IMR-90 (cell line): ENCODE measurements at regions not wholly inside any gene's neighbourhood (a gene's known extent, or its start where the extent isn't known, plus 50 kb on each side); places are given as distances from the start of the nearest gene placed in this dataset.

ENCODE experiments used
- ATAC-seq: fragments of 200-7000 bp; cut with Tn5 transposase; 2 replicates; pipeline ENCODE4 v1.9.1; 2020; ENCODE audit warnings: low read depth, mild to moderate bottlenecking, moderate library complexity
- BruUV-seq: library from RNA; stranded (reverse); fragments of 400-500 nt; replicated peaks from 2 replicates; lab custom pipeline; 2021; lab: Mats Ljungman, UMichigan
- CTCF ChIA-PET: fragments of 300-600 bp; formaldehyde crosslinking; extraction: SDS; loops from one replicate; lab custom pipeline; 2021; ENCODE audit warnings: antibody characterized with exemption; lab: Yijun Ruan, JAX
- POLR2A ChIA-PET: fragments of 300-600 bp; sonication (Branson Sonifier 250); formaldehyde crosslinking; loops from one replicate; lab custom pipeline; 2022; ENCODE audit warnings: antibody characterized with exemption; ENCODE audit not compliant: unreplicated experiment; lab: Charles Lee
- DNase-seq: peaks from one replicate; pipeline ENCODE4 v3.0.0; 2013
- H2AFZ ChIP-seq: replicated peaks from 2 replicates; pipeline ENCODE3; 2013; ENCODE audit warnings: low read length, mild to moderate bottlenecking; ENCODE audit not compliant: poor library complexity
- H2AK5ac ChIP-seq: 2 replicates; pipeline ENCODE4 v1.6.1; 2013; ENCODE audit warnings: low read depth, low read length, inconsistent platforms
- H2AK9ac ChIP-seq: replicated peaks from 2 replicates; pipeline ENCODE3; 2013; ENCODE audit warnings: mild to moderate bottlenecking, low read depth, low read length, moderate library complexity; ENCODE audit not compliant: poor library complexity
- H2BK120ac ChIP-seq: 2 replicates; pipeline ENCODE4 v1.6.1; 2013; ENCODE audit warnings: low read depth, low read length, inconsistent platforms
- H2BK15ac ChIP-seq: 3 replicates; pipeline ENCODE4 v1.6.1; 2013; ENCODE audit warnings: low read depth, low read length, inconsistent platforms
- H2BK20ac ChIP-seq: 2 replicates; pipeline ENCODE4 v1.6.1; 2013; ENCODE audit warnings: low read depth, mild to moderate bottlenecking, inconsistent platforms, low read length, moderate library complexity
- H2BK5ac ChIP-seq: 2 replicates; pipeline ENCODE4 v1.6.1; 2013; ENCODE audit warnings: mild to moderate bottlenecking, low read depth, low read length, inconsistent platforms; ENCODE audit not compliant: poor library complexity, severe bottlenecking
- H3K14ac ChIP-seq: replicated peaks from 2 replicates; pipeline ENCODE4 v1.6.1; 2013; ENCODE audit warnings: low read depth, low read length, inconsistent platforms
- H3K18ac ChIP-seq: 2 replicates; pipeline ENCODE4 v1.6.1; 2013; ENCODE audit warnings: low read depth, low read length, control low read depth
- H3K23ac ChIP-seq: 2 replicates; pipeline ENCODE4 v1.6.1; 2013; ENCODE audit warnings: low read depth, low read length, inconsistent platforms
- H3K27ac ChIP-seq: 2 replicates; pipeline ENCODE4 v1.5.1; 2013; ENCODE audit warnings: mild to moderate bottlenecking, control low read depth, low read length; ENCODE audit not compliant: insufficient read depth
- H3K27me3 ChIP-seq: 2 replicates; pipeline ENCODE4 v1.6.1; 2013; ENCODE audit warnings: low read length; ENCODE audit not compliant: control insufficient read depth, insufficient read depth
- H3K36me3 ChIP-seq: 2 replicates; pipeline ENCODE4 v1.6.1; 2013; ENCODE audit warnings: low read length, mixed read lengths; ENCODE audit not compliant: control insufficient read depth, insufficient read depth
- H3K4ac ChIP-seq: 2 replicates; pipeline ENCODE4 v1.6.1; 2013; ENCODE audit warnings: low read depth, low read length, inconsistent platforms
- H3K4me1 ChIP-seq: 2 replicates; pipeline ENCODE4 v1.6.1; 2013; ENCODE audit warnings: low read length, mixed read lengths; ENCODE audit not compliant: control insufficient read depth, insufficient read depth
- H3K4me2 ChIP-seq: 2 replicates; pipeline ENCODE4 v1.6.1; 2013; ENCODE audit warnings: low read depth, mild to moderate bottlenecking, control low read depth, low read length, moderate library complexity
- H3K4me3 ChIP-seq: 2 replicates; pipeline ENCODE4 v1.5.1; 2013; ENCODE audit warnings: low read depth, mild to moderate bottlenecking, control low read depth, low read length, moderate library complexity; ENCODE audit not compliant: insufficient read depth
- H3K56ac ChIP-seq: 2 replicates; pipeline ENCODE4 v1.6.1; 2013; ENCODE audit warnings: low read length, inconsistent platforms; ENCODE audit not compliant: insufficient read depth; ENCODE audit errors: extremely low read depth
- H3K79me1 ChIP-seq, 2 experiments: 2 replicates each; pipeline ENCODE4 v1.6.1; 2013; ENCODE audit warnings: low read length in 2 of 2, inconsistent platforms in 1 of 2, low read depth in 1 of 2
- H3K9ac ChIP-seq: 2 replicates; pipeline ENCODE4 v1.6.1; 2013; ENCODE audit warnings: low read depth, low read length, control low read depth
- H3K9me1 ChIP-seq: 2 replicates; pipeline ENCODE4 v1.6.1; 2013; ENCODE audit warnings: low read length, inconsistent platforms; ENCODE audit not compliant: insufficient read depth
- H3K9me3 ChIP-seq: 2 replicates; pipeline ENCODE4 v1.6.1; 2013; ENCODE audit warnings: low read length; ENCODE audit not compliant: control insufficient read depth, insufficient read depth
- H4K20me1 ChIP-seq: 2 replicates; pipeline ENCODE4 v1.6.1; 2013; ENCODE audit warnings: low read length, inconsistent platforms; ENCODE audit not compliant: insufficient read depth
- H4K5ac ChIP-seq: 2 replicates; pipeline ENCODE4 v1.6.1; 2013; ENCODE audit warnings: mild to moderate bottlenecking, low read depth, low read length, control low read depth
- H4K8ac ChIP-seq, 2 experiments: 2 replicates each; pipeline ENCODE4 v1.6.1; 2013; ENCODE audit warnings: low read depth in 2 of 2, low read length in 2 of 2, control low read depth in 1 of 2, inconsistent platforms in 1 of 2
- H4K91ac ChIP-seq: 2 replicates; pipeline ENCODE4 v1.6.1; 2013; ENCODE audit warnings: low read depth, low read length, inconsistent platforms; ENCODE audit not compliant: insufficient read depth
- CHD1 ChIP-seq: IDR thresholded peaks from 2 replicates; pipeline ENCODE4 v1.6.1; 2012; ENCODE audit warnings: low read depth, low read length, improper control_type of control experiment
- MAFK ChIP-seq: IDR thresholded peaks from 2 replicates; pipeline ENCODE4 v1.6.1; 2012; ENCODE audit warnings: low read depth, low read length, improper control_type of control experiment
- MXI1 ChIP-seq: IDR thresholded peaks from 2 replicates; pipeline ENCODE4 v1.6.1; 2012; ENCODE audit warnings: low read depth, mild to moderate bottlenecking, low read length, moderate library complexity, borderline replicate concordance
- RAD21 ChIP-seq: IDR thresholded peaks from 2 replicates; pipeline ENCODE4 v1.6.1; 2012; ENCODE audit warnings: low read length, improper control_type of control experiment
- RFX5 ChIP-seq: IDR thresholded peaks from 2 replicates; pipeline ENCODE4 v1.8.0; 2012; ENCODE audit warnings: low read depth, mild to moderate bottlenecking, low read length, moderate library complexity
- WGBS, 2 experiments: methylation state at CpG; one replicate each; pipeline versions ENCODE4 v1.1.5 to v1.1.7; 2013; ENCODE audit warnings: missing lambda C conversion rate in 2 of 2; ENCODE audit not compliant: insufficient read length in 1 of 2; ENCODE audit errors: extremely low coverage in 2 of 2; 5-methylcytosine and 5-hydroxymethylcytosine counted together
- dilution Hi-C: fragments of 300-500 bp; cut with HindIII; formaldehyde crosslinking; loops from one replicate; pipeline ENCODE4 v1.14.3; 2018; ENCODE audit warnings: low sequenced_read_pairs; ENCODE audit not compliant: unreplicated experiment
- in situ Hi-C: fragments of 300-500 bp; cut with MboI; formaldehyde crosslinking; loops from 3 replicates; pipeline ENCODE4 v1.14.3; 2019; ENCODE audit warnings: low sequenced_read_pairs, inconsistent platforms, mixed read lengths
- intact Hi-C: fragments of 100-400 bp; cut with micrococcal nuclease; formaldehyde crosslinking; loops from 2 replicates; pipeline ENCODE4 v1.10.0; 2022
- TF ChIP-seq, protein P1 (sequence below): fragments of 150-350 bp; IDR thresholded peaks from 2 replicates; pipeline ENCODE4 v1.6.1; 2017; ENCODE audit warnings: mild to moderate bottlenecking, antibody characterized with exemption, low read length, low read depth
- TF ChIP-seq, protein P2 (sequence below): conservative IDR thresholded peaks from 2 replicates; pipeline ENCODE4 v1.5.1; 2012; ENCODE audit warnings: mild to moderate bottlenecking, low read depth, low read length, improper control_type of control experiment

DNA sequence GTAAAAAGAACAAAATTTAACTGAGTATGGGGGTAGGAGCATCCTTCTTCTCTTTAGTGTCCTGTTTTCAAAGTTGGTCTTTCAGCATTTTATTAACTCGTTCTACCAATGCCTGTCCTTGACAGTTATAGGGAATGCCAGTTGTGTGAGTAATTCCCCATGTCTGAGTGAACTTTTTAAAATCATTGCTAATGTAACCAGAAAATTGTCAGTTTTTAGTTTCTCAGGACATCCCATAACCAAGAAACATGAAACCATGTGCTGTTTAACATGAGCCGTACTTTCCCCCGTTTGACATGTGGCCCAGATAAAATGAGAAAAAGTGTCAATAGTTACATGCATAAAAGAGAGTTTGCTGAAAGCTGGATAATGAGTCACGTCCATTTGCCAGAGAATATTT, 71.4 kb upstream of the ARL4D start:
- 63% methylated on average over 3 of the region's 4 CpGs; no CpG with 5 or more reads in 1 of the 2 experiments for WGBS, 2 experiments
- POLR2A ChIA-PET = no interaction called here
- Histone ChIP-seq H3K36me3 (no peaks in the 10 kb centered on the region), H4K5ac (no peak overlapping the region), H4K8ac (no peak overlapping the region), H3K9me3 (no peaks in the 10 kb centered on the region), H2BK20ac (no peak overlapping the region), H3K4me1 (peaks cover 11% of the 10 kb centered on the region), H3K56ac (no peak overlapping the region), H2AK9ac (no peak overlapping the region), H2AFZ (no peak overlapping the region), H3K14ac (0 out of 2 replicates have a peak overlapping the region, but pooled peaks have one; percentile 36), H2BK5ac (no peak overlapping the region), H3K18ac (no peak overlapping the region), H3K27me3 (no peaks in the 10 kb centered on the region), H4K91ac (no peak overlapping the region), H3K4ac (no peak overlapping the region), H3K9me1 (no peaks in the 10 kb centered on the region), H3K27ac (no peak overlapping the region), H3K79me1 (peaks cover 0 to 3% of the 10 kb centered on the region in 2 experiments; a peak in 1 of 4 replicates), H3K4me2 (peak overlapping the region; percentile 52; the same call in 1 of the 2 replicates), H3K23ac (no peak overlapping the region; the same call in 1 of the 2 replicates), H2AK5ac (no peak overlapping the region), H2BK15ac (no peak overlapping the region), H3K9ac (no peak overlapping the region), H3K4me3 (no peak overlapping the region), H2BK120ac (no peak overlapping the region), H4K20me1 (no peaks in the 10 kb centered on the region)
- in situ Hi-C loops (no loop called here), intact Hi-C loops (no loop called here), dilution Hi-C loops (no loop called here)
- TF ChIP-seq RAD21 (no peak), RFX5 (no peak), MAFK (no peak), CHD1 (no peak), MXI1 (no peak)
- TF ChIP-seq, protein P1, sequence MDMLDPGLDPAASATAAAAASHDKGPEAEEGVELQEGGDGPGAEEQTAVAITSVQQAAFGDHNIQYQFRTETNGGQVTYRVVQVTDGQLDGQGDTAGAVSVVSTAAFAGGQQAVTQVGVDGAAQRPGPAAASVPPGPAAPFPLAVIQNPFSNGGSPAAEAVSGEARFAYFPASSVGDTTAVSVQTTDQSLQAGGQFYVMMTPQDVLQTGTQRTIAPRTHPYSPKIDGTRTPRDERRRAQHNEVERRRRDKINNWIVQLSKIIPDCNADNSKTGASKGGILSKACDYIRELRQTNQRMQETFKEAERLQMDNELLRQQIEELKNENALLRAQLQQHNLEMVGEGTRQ = no peak
- TF ChIP-seq, protein P2, sequence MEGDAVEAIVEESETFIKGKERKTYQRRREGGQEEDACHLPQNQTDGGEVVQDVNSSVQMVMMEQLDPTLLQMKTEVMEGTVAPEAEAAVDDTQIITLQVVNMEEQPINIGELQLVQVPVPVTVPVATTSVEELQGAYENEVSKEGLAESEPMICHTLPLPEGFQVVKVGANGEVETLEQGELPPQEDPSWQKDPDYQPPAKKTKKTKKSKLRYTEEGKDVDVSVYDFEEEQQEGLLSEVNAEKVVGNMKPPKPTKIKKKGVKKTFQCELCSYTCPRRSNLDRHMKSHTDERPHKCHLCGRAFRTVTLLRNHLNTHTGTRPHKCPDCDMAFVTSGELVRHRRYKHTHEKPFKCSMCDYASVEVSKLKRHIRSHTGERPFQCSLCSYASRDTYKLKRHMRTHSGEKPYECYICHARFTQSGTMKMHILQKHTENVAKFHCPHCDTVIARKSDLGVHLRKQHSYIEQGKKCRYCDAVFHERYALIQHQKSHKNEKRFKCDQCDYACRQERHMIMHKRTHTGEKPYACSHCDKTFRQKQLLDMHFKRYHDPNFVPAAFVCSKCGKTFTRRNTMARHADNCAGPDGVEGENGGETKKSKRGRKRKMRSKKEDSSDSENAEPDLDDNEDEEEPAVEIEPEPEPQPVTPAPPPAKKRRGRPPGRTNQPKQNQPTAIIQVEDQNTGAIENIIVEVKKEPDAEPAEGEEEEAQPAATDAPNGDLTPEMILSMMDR = no peak
- ATAC-seq (peak; percentile 38), DNase-seq (peak; percentile 20)
- no TSS peak for BruUV-seq
- CTCF ChIA-PET = no interaction called here
